ENCODE measurements at regions not wholly inside any gene's neighbourhood (a gene's known extent, or its start where the extent isn't known, plus 50 kb on each side); places are given as distances from the start of the nearest gene placed in this dataset.

GRCh38 chr2:234763002-234763873 lies 188.6 kb upstream of the SH3BP4 start:
- Histone ChIP-seq H3K4me3 (ENCODE audit: low read depth, low read length) (no peak overlapping the region), H3K4me1 (ENCODE audit: control insufficient read depth, insufficient read depth, low read length) (no peaks in the 10 kb centered on the region), H3K36me3 (ENCODE audit: control insufficient read depth in 2 of 2, insufficient read depth in 1 of 2, low read length in 2 of 2) (no peaks in the 10 kb centered on the region), H3K9me3 (ENCODE audit: control insufficient read depth, insufficient read depth, low read depth, low read length) (no peaks in the 10 kb centered on the region), H3K27ac (ENCODE audit: extremely low read depth, low read depth, low read length) (no peak overlapping the region)
- ChIA-PET POLR2A (no interaction called here), CTCF (no interaction called here)
- no peak for TF ChIP-seq ZNF24 (tag by site-specific recombination; IDR thresholded peaks at IDR 0.05)
- TF ChIP-seq ZNF639 (tag by site-specific recombination; IDR thresholded peaks at IDR 0.05), result no peak
- no peak for TF ChIP-seq ZBTB1 (tag by site-specific recombination; IDR thresholded peaks at IDR 0.05)
- no peak for TF ChIP-seq ZNF510 (tag by site-specific recombination; IDR thresholded peaks at IDR 0.05; ENCODE audit: insufficient replicate concordance)
- no peak for TF ChIP-seq HOXD13 (CRISPR knock-in tag; IDR thresholded peaks at IDR 0.05; ENCODE audit: borderline replicate concordance)
- TF ChIP-seq ZSCAN30 (tag by site-specific recombination; IDR thresholded peaks at IDR 0.05), result no peak
- TF ChIP-seq, protein P1, sequence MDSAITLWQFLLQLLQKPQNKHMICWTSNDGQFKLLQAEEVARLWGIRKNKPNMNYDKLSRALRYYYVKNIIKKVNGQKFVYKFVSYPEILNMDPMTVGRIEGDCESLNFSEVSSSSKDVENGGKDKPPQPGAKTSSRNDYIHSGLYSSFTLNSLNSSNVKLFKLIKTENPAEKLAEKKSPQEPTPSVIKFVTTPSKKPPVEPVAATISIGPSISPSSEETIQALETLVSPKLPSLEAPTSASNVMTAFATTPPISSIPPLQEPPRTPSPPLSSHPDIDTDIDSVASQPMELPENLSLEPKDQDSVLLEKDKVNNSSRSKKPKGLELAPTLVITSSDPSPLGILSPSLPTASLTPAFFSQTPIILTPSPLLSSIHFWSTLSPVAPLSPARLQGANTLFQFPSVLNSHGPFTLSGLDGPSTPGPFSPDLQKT (IDR thresholded peaks at IDR 0.05; ENCODE audit: borderline replicate concordance, low read depth, low read length), result no peak
- TF ChIP-seq ZNF837 (tag by site-specific recombination; IDR thresholded peaks at IDR 0.05), result no peak
- TF ChIP-seq PBX3 (CRISPR knock-in tag; IDR thresholded peaks at IDR 0.05), result no peak
- TF ChIP-seq ZNF157 (tag by site-specific recombination; IDR thresholded peaks at IDR 0.05), result no peak
- no peak for TF ChIP-seq MEIS1 (CRISPR knock-in tag; IDR thresholded peaks at IDR 0.05; ENCODE audit: borderline replicate concordance)

GRCh38 chr2:234761910-234762309 lies 189.9 kb upstream of the SH3BP4 start:
- Histone ChIP-seq H3K9me3 (ENCODE audit: control insufficient read depth, insufficient read depth, low read depth, low read length) (no peaks in the 10 kb centered on the region), H3K36me3 (ENCODE audit: control insufficient read depth in 2 of 2, insufficient read depth in 1 of 2, low read length in 2 of 2) (no peaks in the 10 kb centered on the region), H3K4me3 (ENCODE audit: low read depth, low read length) (no peak overlapping the region), H3K27ac (ENCODE audit: extremely low read depth, low read depth, low read length) (no peak overlapping the region), H3K4me1 (ENCODE audit: control insufficient read depth, insufficient read depth, low read length) (no peaks in the 10 kb centered on the region)
- ChIA-PET POLR2A (no interaction called here), CTCF (no interaction called here)
- no peak for TF ChIP-seq ZNF423 (tag by site-specific recombination; IDR thresholded peaks at IDR 0.05)
- TF ChIP-seq ZNF544 (tag by site-specific recombination; IDR thresholded peaks at IDR 0.05), result no peak
- TF ChIP-seq ZNF521 (tag by site-specific recombination; IDR thresholded peaks at IDR 0.05), result no peak
- no peak for TF ChIP-seq ZNF10 (tag by site-specific recombination; IDR thresholded peaks at IDR 0.05)
- TF ChIP-seq, protein P2, sequence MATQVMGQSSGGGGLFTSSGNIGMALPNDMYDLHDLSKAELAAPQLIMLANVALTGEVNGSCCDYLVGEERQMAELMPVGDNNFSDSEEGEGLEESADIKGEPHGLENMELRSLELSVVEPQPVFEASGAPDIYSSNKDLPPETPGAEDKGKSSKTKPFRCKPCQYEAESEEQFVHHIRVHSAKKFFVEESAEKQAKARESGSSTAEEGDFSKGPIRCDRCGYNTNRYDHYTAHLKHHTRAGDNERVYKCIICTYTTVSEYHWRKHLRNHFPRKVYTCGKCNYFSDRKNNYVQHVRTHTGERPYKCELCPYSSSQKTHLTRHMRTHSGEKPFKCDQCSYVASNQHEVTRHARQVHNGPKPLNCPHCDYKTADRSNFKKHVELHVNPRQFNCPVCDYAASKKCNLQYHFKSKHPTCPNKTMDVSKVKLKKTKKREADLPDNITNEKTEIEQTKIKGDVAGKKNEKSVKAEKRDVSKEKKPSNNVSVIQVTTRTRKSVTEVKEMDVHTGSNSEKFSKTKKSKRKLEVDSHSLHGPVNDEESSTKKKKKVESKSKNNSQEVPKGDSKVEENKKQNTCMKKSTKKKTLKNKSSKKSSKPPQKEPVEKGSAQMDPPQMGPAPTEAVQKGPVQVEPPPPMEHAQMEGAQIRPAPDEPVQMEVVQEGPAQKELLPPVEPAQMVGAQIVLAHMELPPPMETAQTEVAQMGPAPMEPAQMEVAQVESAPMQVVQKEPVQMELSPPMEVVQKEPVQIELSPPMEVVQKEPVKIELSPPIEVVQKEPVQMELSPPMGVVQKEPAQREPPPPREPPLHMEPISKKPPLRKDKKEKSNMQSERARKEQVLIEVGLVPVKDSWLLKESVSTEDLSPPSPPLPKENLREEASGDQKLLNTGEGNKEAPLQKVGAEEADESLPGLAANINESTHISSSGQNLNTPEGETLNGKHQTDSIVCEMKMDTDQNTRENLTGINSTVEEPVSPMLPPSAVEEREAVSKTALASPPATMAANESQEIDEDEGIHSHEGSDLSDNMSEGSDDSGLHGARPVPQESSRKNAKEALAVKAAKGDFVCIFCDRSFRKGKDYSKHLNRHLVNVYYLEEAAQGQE (tag by site-specific recombination; IDR thresholded peaks at IDR 0.05), result no peak
- TF ChIP-seq ZBTB8A (tag by site-specific recombination; IDR thresholded peaks at IDR 0.05), result no peak
- TF ChIP-seq ZBTB48 (tag by site-specific recombination; IDR thresholded peaks at IDR 0.05), result no peak

Measured in HEK293 (cell line).